Common myeloid progenitor, CD34-positive (primary cell): ENCODE measurements at regions not wholly inside any gene's neighbourhood (a gene's known extent, or its start where the extent isn't known, plus 50 kb on each side); places are given as distances from the start of the nearest gene placed in this dataset.

Experiments used
- CTCF ChIA-PET: fragments of 350-600 bp; sonication (Branson Sonifier 250); formaldehyde crosslinking; loops from one replicate; lab custom pipeline; 2021; ENCODE audit warnings: antibody characterized with exemption; lab: Charles Lee
- POLR2A ChIA-PET: fragments of 350-600 bp; sonication (Branson Sonifier 250); formaldehyde crosslinking; loops from one replicate; lab custom pipeline; 2021; ENCODE audit warnings: antibody characterized with exemption; lab: Charles Lee
- DNase-seq, 3 donors: peaks; one replicate each; pipeline versions ENCODE4 v3.0.0 to v3.0.0-alpha.2; 2013
- H3K27ac ChIP-seq, 2 experiments: 1 replicate in 1 of 2; 2 replicates in 1 of 2; pipeline ENCODE4 v1.7.0; 2013; ENCODE audit warnings: inconsistent platforms in 2 of 2, low read length in 2 of 2, mild to moderate bottlenecking in 2 of 2, low read depth in 1 of 2, moderate library complexity in 1 of 2; ENCODE audit not compliant: severe bottlenecking in 2 of 2, insufficient read depth in 1 of 2, poor library complexity in 1 of 2
- H3K27me3 ChIP-seq, 5 experiments: replicated peaks in 2 of 5; 1 replicate in 3 of 5; 2 replicates in 2 of 5; pipeline versions ENCODE4 v1.6.1 to v1.7.0; 2013; ENCODE audit warnings: low read length in 4 of 5, mild to moderate bottlenecking in 2 of 5, moderate library complexity in 2 of 5, inconsistent platforms in 1 of 5; ENCODE audit not compliant: insufficient read depth in 5 of 5, control insufficient read depth in 4 of 5
- H3K36me3 ChIP-seq, 4 experiments: 1 replicate in 2 of 4; 2 replicates in 2 of 4; pipeline versions ENCODE4 v1.6.1 to v1.7.0; 2013; ENCODE audit warnings: low read length in 3 of 4, control low read depth in 1 of 4, mild to moderate bottlenecking in 1 of 4; ENCODE audit not compliant: control insufficient read depth in 4 of 4, insufficient read depth in 4 of 4
- H3K4me1 ChIP-seq, 4 experiments: 1 replicate in 3 of 4; 2 replicates in 1 of 4; pipeline versions ENCODE4 v1.6.1 to v1.7.1; 2013; ENCODE audit warnings: low read length in 3 of 4, mild to moderate bottlenecking in 3 of 4, control low read depth in 1 of 4, inconsistent platforms in 1 of 4, moderate library complexity in 1 of 4; ENCODE audit not compliant: control insufficient read depth in 4 of 4, insufficient read depth in 4 of 4; ENCODE audit errors: control extremely low read depth in 1 of 4
- H3K4me3 ChIP-seq, 7 experiments: 1 replicate in 4 of 7; 2 replicates in 3 of 7; pipeline versions ENCODE4 v1.5.1 to v1.7.0; 2013; ENCODE audit warnings: mild to moderate bottlenecking in 7 of 7, low read length in 6 of 7, moderate library complexity in 6 of 7, inconsistent platforms in 2 of 7, low read depth in 2 of 7, control low read depth in 1 of 7; ENCODE audit not compliant: insufficient read depth in 4 of 7, control insufficient read depth in 1 of 7; ENCODE audit errors: extremely low read depth in 1 of 7
- H3K9me3 ChIP-seq, 5 experiments: 1 replicate in 4 of 5; 2 replicates in 1 of 5; pipeline versions ENCODE4 v1.6.1 to v1.7.1; 2013; ENCODE audit warnings: low read length in 4 of 5, mild to moderate bottlenecking in 2 of 5, inconsistent platforms in 1 of 5, low read depth in 1 of 5, moderate library complexity in 1 of 5; ENCODE audit not compliant: control insufficient read depth in 4 of 5, insufficient read depth in 2 of 5; ENCODE audit errors: control extremely low read depth in 1 of 5
- WGBS: methylation state at CpG from one replicate; pipeline ENCODE4 v1.1.5; 2013; ENCODE audit not compliant: insufficient coverage; 5-methylcytosine and 5-hydroxymethylcytosine counted together

- Histone ChIP-seq H3K9me3 (peaks cover 0 to 3% (median 0%) of the 10 kb centered on the region in 5 experiments), H3K27ac (peak overlapping the region in 1 of 2 experiments; percentile 22), H3K36me3 (peaks cover 0 to 7% (median 3%) of the 10 kb centered on the region in 4 experiments), H3K27me3 (peaks cover 0 to 17% (median 0%) of the 10 kb centered on the region in 5 experiments), H3K4me3 (peak overlapping the region; percentile 64 to 93 (median 78)), H3K4me1 (peaks cover 0 to 4% (median 0%) of the 10 kb centered on the region in 4 experiments)
- peak; percentile 11 to 48 (median 29) for DNase-seq
- ChIA-PET CTCF (interaction anchor here (0.7 to 1.2 kb wide), 3 partner anchors 11 to 524 kb away, joined by 3 to 4 read pairs (median 3); no protein-coding TSS in a partner anchor), POLR2A (interaction anchor here (0.5 kb wide), 1 partner anchor 429 kb away, joined by 3 read pairs; no protein-coding TSS in a partner anchor)
- WGBS, result 20% methylated on average over 40 of the region's 54 CpGs
Measured at GRCh38 chrX:45850775-45851433, 650.2 kb upstream of the DIPK2B start.

GRCh38 chrX:45850197-45850774 lies 649.6 kb upstream of the DIPK2B start:
- Histone ChIP-seq H3K27me3 (peaks cover 0 to 17% (median 0%) of the 10 kb centered on the region in 5 experiments), H3K4me3 (peak overlapping the region; percentile 64 to 93 (median 78)), H3K4me1 (peaks cover 0 to 4% (median 0%) of the 10 kb centered on the region in 4 experiments), H3K36me3 (peaks cover 2 to 10% (median 3%) of the 10 kb centered on the region in 4 experiments), H3K27ac (peak overlapping the region in 1 of 2 experiments; percentile 25), H3K9me3 (peaks cover 0 to 3% (median 0%) of the 10 kb centered on the region in 5 experiments)
- POLR2A ChIA-PET, result interaction anchor here (0.5 kb wide), 1 partner anchor 430 kb away, joined by 3 read pairs; no protein-coding TSS in a partner anchor
- peak; percentile 14 to 37 (median 25) for DNase-seq
- CTCF ChIA-PET, result interaction anchor here (0.7 to 1.5 kb wide), 3 partner anchors 10 to 525 kb away, joined by 3 to 4 read pairs (median 3); no protein-coding TSS in a partner anchor
- WGBS, result 46% methylated on average over 20 of the region's 28 CpGs

- Histone ChIP-seq H3K27me3 (peaks cover 0 to 14% (median 0%) of the 10 kb centered on the region in 5 experiments), H3K9me3 (peaks cover 0 to 3% (median 0%) of the 10 kb centered on the region in 5 experiments), H3K36me3 (peaks cover 2 to 11% (median 3%) of the 10 kb centered on the region in 4 experiments), H3K4me3 (peak overlapping the region in 6 of 7 experiments; percentile 64 to 93 (median 81)), H3K27ac (peak overlapping the region in 1 of 2 experiments; percentile 25), H3K4me1 (peaks cover 0 to 4% (median 0%) of the 10 kb centered on the region in 4 experiments)
- POLR2A ChIA-PET, result no interaction called here
- peak; percentile 68 to 81 (median 77) for DNase-seq
- 46% methylated on average over 4 of the region's 9 CpGs for WGBS
- CTCF ChIA-PET, result interaction anchor here (0.6 to 1.5 kb wide), 3 partner anchors 10 to 332 kb away, joined by 3 read pairs; no protein-coding TSS in a partner anchor
Measured at GRCh38 chrX:45849261-45849862, 648.7 kb upstream of the DIPK2B start.

- ChIA-PET POLR2A (no interaction called here), CTCF (interaction anchor here (0.6 kb wide), 1 partner anchor 1870 kb away, joined by 3 read pairs; no protein-coding TSS in a partner anchor)
- H3K4me1 ChIP-seq, result peaks cover 0 to 4% (median 2%) of the 10 kb centered on the region in 4 experiments
- 100% methylated on average over 2 of the region's 5 CpGs for WGBS
- H3K27ac ChIP-seq, result no peak overlapping the region
- no peak for DNase-seq
- H3K9me3 ChIP-seq, result peaks cover 0 to 3% (median 0%) of the 10 kb centered on the region in 5 experiments
- peaks cover 0 to 14% (median 0%) of the 10 kb centered on the region in 5 experiments for H3K27me3 ChIP-seq
- no peak overlapping the region for H3K4me3 ChIP-seq
- H3K36me3 ChIP-seq, result peaks cover 2 to 13% (median 4%) of the 10 kb centered on the region in 4 experiments
Measured at GRCh38 chrX:45847961-45848360, 647.3 kb upstream of the DIPK2B start.

GRCh38 chrX:45846328-45846727 lies 645.7 kb upstream of the DIPK2B start:
- H3K27me3 ChIP-seq, result peaks cover 0 to 19% (median 0%) of the 10 kb centered on the region in 5 experiments
- WGBS, result 78% methylated on average over 1 of the region's 5 CpGs
- no peak overlapping the region for H3K27ac ChIP-seq
- no peak overlapping the region for H3K4me3 ChIP-seq
- ChIA-PET POLR2A (interaction anchor here (0.6 kb wide), 1 partner anchor 487 kb away, joined by 3 read pairs; no protein-coding TSS in a partner anchor), CTCF (interaction anchor here (0.6 kb wide), 1 partner anchor 10 kb away, joined by 3 read pairs; no protein-coding TSS in a partner anchor)
- H3K9me3 ChIP-seq, result peaks cover 0 to 3% (median 0%) of the 10 kb centered on the region in 5 experiments
- no peak for DNase-seq
- peaks cover 0 to 18% (median 3%) of the 10 kb centered on the region in 4 experiments for H3K4me1 ChIP-seq
- peaks cover 2 to 13% (median 4%) of the 10 kb centered on the region in 4 experiments for H3K36me3 ChIP-seq

GRCh38 chrX:45845142-45845541 lies 644.5 kb upstream of the DIPK2B start:
- peaks cover 0 to 14% (median 0%) of the 10 kb centered on the region in 5 experiments for H3K27me3 ChIP-seq
- WGBS, result 95% methylated on average over 4 of the region's 5 CpGs
- peaks cover 0 to 18% (median 1%) of the 10 kb centered on the region in 4 experiments for H3K4me1 ChIP-seq
- peaks cover 2 to 13% (median 4%) of the 10 kb centered on the region in 4 experiments for H3K36me3 ChIP-seq
- no peak overlapping the region for H3K4me3 ChIP-seq
- H3K27ac ChIP-seq, result no peak overlapping the region
- ChIA-PET CTCF (interaction anchor here (0.9 to 1.3 kb wide), 4 partner anchors 21 to 334 kb away, joined by 3 read pairs; no protein-coding TSS in a partner anchor), POLR2A (no interaction called here)
- DNase-seq, result no peak
- no peaks in the 10 kb centered on the region for H3K9me3 ChIP-seq
